Common myeloid progenitor, CD34-positive (primary cell): ENCODE measurements at regions not wholly inside any gene's neighbourhood (a gene's known extent, or its start where the extent isn't known, plus 50 kb on each side); places are given as distances from the start of the nearest gene placed in this dataset.

Experiments
- CTCF ChIA-PET: fragments of 350-600 bp; sonication (Branson Sonifier 250); formaldehyde crosslinking; loops from one replicate; lab custom pipeline; 2021; ENCODE audit warnings: antibody characterized with exemption; lab: Charles Lee
- POLR2A ChIA-PET: fragments of 350-600 bp; sonication (Branson Sonifier 250); formaldehyde crosslinking; loops from one replicate; lab custom pipeline; 2021; ENCODE audit warnings: antibody characterized with exemption; lab: Charles Lee
- DNase-seq, 3 donors: peaks; one replicate each; pipeline versions ENCODE4 v3.0.0 to v3.0.0-alpha.2; 2013
- H3K27ac ChIP-seq, 2 experiments: 1 replicate in 1 of 2; 2 replicates in 1 of 2; pipeline ENCODE4 v1.7.0; 2013; ENCODE audit warnings: inconsistent platforms in 2 of 2, low read length in 2 of 2, mild to moderate bottlenecking in 2 of 2, low read depth in 1 of 2, moderate library complexity in 1 of 2; ENCODE audit not compliant: severe bottlenecking in 2 of 2, insufficient read depth in 1 of 2, poor library complexity in 1 of 2
- H3K27me3 ChIP-seq, 5 experiments: replicated peaks in 2 of 5; 1 replicate in 3 of 5; 2 replicates in 2 of 5; pipeline versions ENCODE4 v1.6.1 to v1.7.0; 2013; ENCODE audit warnings: low read length in 4 of 5, mild to moderate bottlenecking in 2 of 5, moderate library complexity in 2 of 5, inconsistent platforms in 1 of 5; ENCODE audit not compliant: insufficient read depth in 5 of 5, control insufficient read depth in 4 of 5
- H3K36me3 ChIP-seq, 4 experiments: 1 replicate in 2 of 4; 2 replicates in 2 of 4; pipeline versions ENCODE4 v1.6.1 to v1.7.0; 2013; ENCODE audit warnings: low read length in 3 of 4, control low read depth in 1 of 4, mild to moderate bottlenecking in 1 of 4; ENCODE audit not compliant: control insufficient read depth in 4 of 4, insufficient read depth in 4 of 4
- H3K4me1 ChIP-seq, 4 experiments: 1 replicate in 3 of 4; 2 replicates in 1 of 4; pipeline versions ENCODE4 v1.6.1 to v1.7.1; 2013; ENCODE audit warnings: low read length in 3 of 4, mild to moderate bottlenecking in 3 of 4, control low read depth in 1 of 4, inconsistent platforms in 1 of 4, moderate library complexity in 1 of 4; ENCODE audit not compliant: control insufficient read depth in 4 of 4, insufficient read depth in 4 of 4; ENCODE audit errors: control extremely low read depth in 1 of 4
- H3K4me3 ChIP-seq, 7 experiments: 1 replicate in 4 of 7; 2 replicates in 3 of 7; pipeline versions ENCODE4 v1.5.1 to v1.7.0; 2013; ENCODE audit warnings: mild to moderate bottlenecking in 7 of 7, low read length in 6 of 7, moderate library complexity in 6 of 7, inconsistent platforms in 2 of 7, low read depth in 2 of 7, control low read depth in 1 of 7; ENCODE audit not compliant: insufficient read depth in 4 of 7, control insufficient read depth in 1 of 7; ENCODE audit errors: extremely low read depth in 1 of 7
- H3K9me3 ChIP-seq, 5 experiments: 1 replicate in 4 of 5; 2 replicates in 1 of 5; pipeline versions ENCODE4 v1.6.1 to v1.7.1; 2013; ENCODE audit warnings: low read length in 4 of 5, mild to moderate bottlenecking in 2 of 5, inconsistent platforms in 1 of 5, low read depth in 1 of 5, moderate library complexity in 1 of 5; ENCODE audit not compliant: control insufficient read depth in 4 of 5, insufficient read depth in 2 of 5; ENCODE audit errors: control extremely low read depth in 1 of 5
- WGBS: methylation state at CpG from one replicate; pipeline ENCODE4 v1.1.5; 2013; ENCODE audit not compliant: insufficient coverage; 5-methylcytosine and 5-hydroxymethylcytosine counted together

DNA sequence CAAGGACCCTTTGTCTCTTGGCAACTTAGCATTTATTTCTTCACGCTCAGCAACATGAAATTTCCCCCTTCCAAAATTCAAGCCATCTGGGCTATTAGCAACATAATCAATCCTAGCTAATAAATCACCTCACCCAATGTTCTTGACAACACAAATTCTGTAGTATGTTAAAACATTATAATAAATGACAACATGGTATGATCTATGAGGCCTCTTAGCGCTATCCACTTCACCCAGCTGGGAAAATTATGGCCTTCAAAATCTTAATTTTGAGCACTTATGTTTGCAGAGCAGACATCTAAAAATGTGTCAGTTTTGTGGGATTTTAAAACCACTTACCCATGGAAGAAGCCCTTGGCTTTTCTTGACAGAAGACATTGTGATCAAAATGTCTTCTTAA is 181.9 kb downstream of the HDGFL1 start:
- POLR2A ChIA-PET, result no interaction called here

DNA sequence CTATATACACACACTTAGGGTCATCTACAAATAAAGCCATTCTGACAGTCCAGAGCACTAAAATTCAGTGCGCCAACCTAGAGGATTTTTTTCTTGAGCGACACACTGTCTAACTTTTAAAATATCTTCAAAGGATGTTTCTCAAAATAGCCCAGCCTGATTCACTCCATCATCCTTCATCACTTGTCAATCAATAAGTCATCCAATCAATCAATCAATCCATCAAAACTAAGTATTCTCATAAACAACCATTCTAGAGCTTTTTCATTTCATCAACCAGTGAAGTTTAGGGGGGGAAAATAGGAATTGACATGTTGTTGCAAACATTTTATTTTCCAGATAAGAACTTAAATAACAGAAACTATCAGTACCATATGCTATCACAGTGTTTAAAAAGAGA is 183.2 kb downstream of the HDGFL1 start:
- H3K36me3 ChIP-seq, result no peaks in the 10 kb centered on the region
- ChIA-PET POLR2A (no interaction called here), CTCF (no interaction called here)
- no peak overlapping the region for H3K27ac ChIP-seq
- 100% methylated on average over 1 of the region's 2 CpGs for WGBS
- peaks cover 0 to 2% (median 0%) of the 10 kb centered on the region in 5 experiments for H3K9me3 ChIP-seq
- H3K4me1 ChIP-seq, result no peaks in the 10 kb centered on the region
- no peaks in the 10 kb centered on the region for H3K27me3 ChIP-seq
- H3K4me3 ChIP-seq, result no peak overlapping the region
- no peak for DNase-seq

More for the DNA sequence above, 181.9 kb downstream of the HDGFL1 start:
- Histone ChIP-seq H3K4me3 (no peak overlapping the region), H3K36me3 (no peaks in the 10 kb centered on the region), H3K9me3 (peaks cover 0 to 2% (median 0%) of the 10 kb centered on the region in 5 experiments), H3K27ac (no peak overlapping the region), H3K4me1 (no peaks in the 10 kb centered on the region), H3K27me3 (no peaks in the 10 kb centered on the region)
- 100% methylated on average over 1 of the region's 2 CpGs for WGBS
- CTCF ChIA-PET, result no interaction called here
- DNase-seq, result no peak

DNA sequence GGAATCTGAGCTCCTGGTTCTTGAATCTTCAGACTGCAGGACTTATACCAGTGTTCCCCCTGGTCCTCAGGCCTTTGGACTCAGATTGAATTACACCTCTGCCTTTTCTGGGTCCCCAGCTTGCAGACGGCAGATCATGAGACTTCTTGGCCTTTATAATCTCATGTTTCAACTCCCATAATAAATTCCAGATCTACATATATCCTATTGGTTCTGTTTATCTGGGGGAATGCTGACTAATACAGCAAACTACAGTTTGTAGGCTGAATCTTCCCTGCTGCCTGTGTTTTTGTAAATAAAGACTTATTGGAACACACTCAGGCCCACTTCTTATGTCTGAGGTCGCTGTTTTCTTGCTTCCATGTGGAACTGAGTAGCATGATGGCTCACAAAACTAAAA is 184.7 kb downstream of the HDGFL1 start:
- ChIA-PET POLR2A (no interaction called here), CTCF (no interaction called here)
- H3K4me1 ChIP-seq, result no peaks in the 10 kb centered on the region
- no peak overlapping the region for H3K27ac ChIP-seq
- H3K4me3 ChIP-seq, result no peak overlapping the region
- H3K9me3 ChIP-seq, result peaks cover 0 to 2% (median 0%) of the 10 kb centered on the region in 5 experiments
- no peaks in the 10 kb centered on the region for H3K36me3 ChIP-seq
- 62% methylated on average over 2 of the region's 2 CpGs for WGBS
- H3K27me3 ChIP-seq, result no peaks in the 10 kb centered on the region
- no peak for DNase-seq

DNA sequence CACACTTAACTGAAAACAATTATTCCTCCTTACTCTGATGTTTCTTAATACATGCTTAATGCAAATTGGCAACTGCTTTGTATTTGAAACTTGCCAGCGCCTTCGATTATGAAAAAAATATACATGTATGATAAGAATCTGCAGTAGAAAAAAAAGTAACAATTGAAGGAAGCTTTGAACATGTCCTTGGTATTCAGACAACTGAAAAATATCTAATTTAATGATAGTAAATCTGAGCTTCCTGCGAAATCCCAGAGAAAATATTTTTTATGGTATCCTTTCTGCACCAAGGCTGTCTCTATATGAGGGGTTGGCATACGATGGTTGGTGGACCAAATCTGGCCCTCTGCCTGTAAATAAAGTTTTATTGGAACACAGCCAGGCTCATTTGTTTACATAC is 186.2 kb downstream of the HDGFL1 start:
- H3K4me1 ChIP-seq, result no peaks in the 10 kb centered on the region
- ChIA-PET POLR2A (no interaction called here), CTCF (no interaction called here)
- H3K27me3 ChIP-seq, result no peaks in the 10 kb centered on the region
- peaks cover 0 to 2% (median 0%) of the 10 kb centered on the region in 5 experiments for H3K9me3 ChIP-seq
- 100% methylated on average over 1 of the region's 4 CpGs for WGBS
- no peak overlapping the region for H3K27ac ChIP-seq
- H3K4me3 ChIP-seq, result no peak overlapping the region
- DNase-seq, result no peak
- no peaks in the 10 kb centered on the region for H3K36me3 ChIP-seq

DNA sequence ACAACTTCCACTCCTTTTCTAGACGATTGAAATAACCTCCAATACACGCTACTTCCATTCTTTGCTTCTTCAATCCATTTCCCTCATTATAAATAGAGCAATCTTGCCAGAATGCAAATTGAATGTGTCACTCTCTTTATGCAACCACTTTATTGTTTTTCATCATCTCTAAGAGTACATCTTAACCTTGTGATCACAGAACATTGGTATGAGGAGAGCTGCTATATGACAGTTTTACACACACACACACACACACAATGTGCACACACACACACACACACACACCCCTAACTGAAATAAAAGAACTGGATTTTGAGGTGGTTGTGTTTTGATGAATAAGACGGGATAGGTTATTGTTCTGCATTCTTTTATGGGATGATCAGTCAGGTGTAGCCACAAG is 187.0 kb downstream of the HDGFL1 start:
- POLR2A ChIA-PET, result no interaction called here
- DNase-seq, result no peak
- H3K9me3 ChIP-seq, result peaks cover 0 to 2% (median 0%) of the 10 kb centered on the region in 5 experiments
- no peaks in the 10 kb centered on the region for H3K36me3 ChIP-seq
- WGBS, result 93% methylated on average over 2 of the region's 3 CpGs
- H3K27me3 ChIP-seq, result no peaks in the 10 kb centered on the region
- H3K27ac ChIP-seq, result no peak overlapping the region
- no peaks in the 10 kb centered on the region for H3K4me1 ChIP-seq
- CTCF ChIA-PET, result no interaction called here
- H3K4me3 ChIP-seq, result no peak overlapping the region

DNA sequence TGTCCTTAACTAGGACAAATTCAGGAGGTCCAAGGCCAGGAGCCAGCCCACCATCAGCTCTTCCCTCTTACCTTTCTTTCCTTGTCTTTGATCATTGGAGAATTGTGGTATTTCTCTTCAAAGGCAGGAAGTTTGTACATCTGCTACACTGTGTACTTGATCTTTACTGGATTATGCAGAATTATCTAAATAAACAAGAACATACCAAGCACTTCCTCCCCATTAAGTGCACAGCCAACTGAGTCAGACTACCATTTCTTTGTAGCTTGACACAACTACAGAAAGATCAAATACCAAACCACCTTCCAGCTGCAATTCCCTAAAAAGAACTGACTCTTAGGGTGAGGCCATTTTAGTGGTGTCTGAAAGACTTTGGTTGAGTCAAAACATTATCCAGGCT is 195.1 kb downstream of the HDGFL1 start:
- H3K36me3 ChIP-seq, result no peaks in the 10 kb centered on the region
- ChIA-PET POLR2A (no interaction called here), CTCF (interaction anchor here (1.1 to 1.7 kb wide), 2 partner anchors 12 to 27 kb away, joined by 3 to 4 read pairs; no protein-coding TSS in a partner anchor)
- H3K4me3 ChIP-seq, result no peak overlapping the region
- no peak overlapping the region for H3K27ac ChIP-seq
- H3K9me3 ChIP-seq, result peaks cover 0 to 4% (median 0%) of the 10 kb centered on the region in 5 experiments
- H3K27me3 ChIP-seq, result no peaks in the 10 kb centered on the region
- DNase-seq, result no peak
- H3K4me1 ChIP-seq, result no peaks in the 10 kb centered on the region

DNA sequence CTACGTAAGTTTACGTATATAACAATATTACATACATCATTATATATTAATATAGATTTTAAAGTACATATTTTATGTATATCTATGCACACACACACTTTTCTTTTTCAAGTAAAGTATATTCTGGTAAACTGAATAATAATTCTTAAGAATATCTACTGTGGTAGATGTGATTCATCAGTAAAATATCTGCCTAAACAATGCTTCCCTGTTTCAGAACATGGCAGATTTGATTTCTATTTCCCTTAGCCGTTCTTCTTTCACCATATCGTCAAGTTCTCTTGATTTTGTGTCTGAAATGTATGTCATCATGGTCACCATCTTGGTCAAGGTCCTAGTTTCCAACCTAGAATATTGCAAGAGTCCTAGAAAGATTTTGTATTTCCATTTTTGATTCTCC is 195.6 kb downstream of the HDGFL1 start:
- ChIA-PET POLR2A (no interaction called here), CTCF (interaction anchor here (1.7 kb wide), 1 partner anchor 11 kb away, joined by 4 read pairs; no protein-coding TSS in a partner anchor)
- no peaks in the 10 kb centered on the region for H3K27me3 ChIP-seq
- H3K4me1 ChIP-seq, result no peaks in the 10 kb centered on the region
- no peak overlapping the region for H3K27ac ChIP-seq
- WGBS, result 100% methylated on average over 1 of the region's 4 CpGs
- H3K9me3 ChIP-seq, result peaks cover 0 to 4% (median 0%) of the 10 kb centered on the region in 5 experiments
- H3K36me3 ChIP-seq, result no peaks in the 10 kb centered on the region
- no peak for DNase-seq
- no peak overlapping the region for H3K4me3 ChIP-seq
